Heart left ventricle (tissue), 13 donors: ENCODE measurements at regions not wholly inside any gene's neighbourhood (a gene's known extent, or its start where the extent isn't known, plus 50 kb on each side); places are given as distances from the start of the nearest gene placed in this dataset.

Experiments used
- POLR2A ChIP-seq, 2 donors: fragments of 450-650 bp; IDR thresholded peaks; one replicate each; pipeline ENCODE4 v1.6.1; 2017; ENCODE audit warnings: antibody characterized with exemption in 2 of 2, mild to moderate bottlenecking in 2 of 2, moderate library complexity in 2 of 2
- TF ChIP-seq, protein P1 (sequence below), 12 donors: fragments of 200-600 bp; sonication (generic) in 4 of 12; IDR thresholded peaks; one replicate each; pipeline versions ENCODE4 v1.5.0 to v1.8.0; 2018 to 2022; ENCODE audit warnings: antibody characterized with exemption in 12 of 12, mild to moderate bottlenecking in 5 of 12
- donor health status: ischemic (EF 13 %, LVEDD 7.1; RV severe dilation, severe dysfunction).
- donor health status: DM: no; HTN: yes; CAD: no.
- donor health status: DM: no; HTN: no; CAD: no.
- donor health status: ischemic (EF 25% LVEDD 6.9; RV normal size, moderate dysfunction).
- donor health status: ischemic (EF 25% LVEDD 5.7; RV mildly dilated, moderate dysfunction).
- donor health status: ischemic (EF 35%, LVEDD 5.7; RV mildly dilated, moderate dysfunction).
- donor health status: nonischemic (EF 11% LVEDD 7.7; RV severe dilation, severe dysfunction).
- donor health status: DM: yes; HTN: yes; CAD: no.
- donor health status: PGD.
- donor health status: ischemic (EF 29% LVEDD 5.4; RV normal size, mild dysfunction).
- donor health status: nonischemic (EF 23%, LVEDD 6.1; RV moderate dilation, normal function).

DNA sequence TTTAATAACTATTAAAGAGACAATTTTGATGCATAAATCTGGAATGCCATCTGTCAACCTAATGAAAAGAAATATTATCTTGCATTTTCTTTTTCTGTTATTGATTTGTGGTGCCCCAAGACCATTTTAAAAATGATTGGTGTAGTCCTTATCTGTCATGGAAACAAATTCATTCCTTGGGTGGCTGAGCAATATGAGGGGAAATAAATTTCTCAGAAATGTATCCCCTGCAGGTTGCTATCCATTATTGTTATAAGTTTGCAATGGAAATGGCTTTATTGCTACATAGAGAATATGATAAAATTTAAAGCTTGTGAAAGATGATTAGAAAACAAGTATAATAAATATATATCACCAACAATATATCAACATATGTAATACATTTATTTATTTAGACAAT is 607.0 kb downstream of the DNAJB9 start:
- TF ChIP-seq, protein P1, sequence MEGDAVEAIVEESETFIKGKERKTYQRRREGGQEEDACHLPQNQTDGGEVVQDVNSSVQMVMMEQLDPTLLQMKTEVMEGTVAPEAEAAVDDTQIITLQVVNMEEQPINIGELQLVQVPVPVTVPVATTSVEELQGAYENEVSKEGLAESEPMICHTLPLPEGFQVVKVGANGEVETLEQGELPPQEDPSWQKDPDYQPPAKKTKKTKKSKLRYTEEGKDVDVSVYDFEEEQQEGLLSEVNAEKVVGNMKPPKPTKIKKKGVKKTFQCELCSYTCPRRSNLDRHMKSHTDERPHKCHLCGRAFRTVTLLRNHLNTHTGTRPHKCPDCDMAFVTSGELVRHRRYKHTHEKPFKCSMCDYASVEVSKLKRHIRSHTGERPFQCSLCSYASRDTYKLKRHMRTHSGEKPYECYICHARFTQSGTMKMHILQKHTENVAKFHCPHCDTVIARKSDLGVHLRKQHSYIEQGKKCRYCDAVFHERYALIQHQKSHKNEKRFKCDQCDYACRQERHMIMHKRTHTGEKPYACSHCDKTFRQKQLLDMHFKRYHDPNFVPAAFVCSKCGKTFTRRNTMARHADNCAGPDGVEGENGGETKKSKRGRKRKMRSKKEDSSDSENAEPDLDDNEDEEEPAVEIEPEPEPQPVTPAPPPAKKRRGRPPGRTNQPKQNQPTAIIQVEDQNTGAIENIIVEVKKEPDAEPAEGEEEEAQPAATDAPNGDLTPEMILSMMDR (IDR thresholded peaks at IDR 0.05): no peak
- TF ChIP-seq POLR2A (IDR thresholded peaks at IDR 0.05): no peak
